ENCODE measurements at regions not wholly inside any gene's neighbourhood (a gene's known extent, or its start where the extent isn't known, plus 50 kb on each side); places are given as distances from the start of the nearest gene placed in this dataset.

- no peak for TF ChIP-seq CTCF (IDR thresholded peaks at IDR 0.05; ENCODE audit: extremely low read depth, missing control alignments)
- no peak for DNase-seq (ENCODE audit: low spot score)
Measured at GRCh38 chr16:72285728-72286127, 113.8 kb upstream of the PMFBP1 start.

GRCh38 chr16:72285324-72285723, 113.4 kb upstream of the PMFBP1 start:
- no peak for DNase-seq (ENCODE audit: low spot score)
- TF ChIP-seq CTCF (IDR thresholded peaks at IDR 0.05; ENCODE audit: extremely low read depth, missing control alignments), result no peak

GRCh38 chr16:72284042-72284789, 112.3 kb upstream of the PMFBP1 start:
- no peak for TF ChIP-seq CTCF (IDR thresholded peaks at IDR 0.05; ENCODE audit: extremely low read depth, missing control alignments)
- DNase-seq (ENCODE audit: low spot score), result no peak

GRCh38 chr16:72282362-72282761, 110.4 kb upstream of the PMFBP1 start:
- no peak for TF ChIP-seq CTCF (IDR thresholded peaks at IDR 0.05; ENCODE audit: extremely low read depth, missing control alignments)
- DNase-seq (ENCODE audit: low spot score), result no peak

GRCh38 chr16:72278301-72278700, 106.3 kb upstream of the PMFBP1 start:
- no peak for DNase-seq (ENCODE audit: low spot score)
- TF ChIP-seq CTCF (IDR thresholded peaks at IDR 0.05; ENCODE audit: extremely low read depth, missing control alignments), result no peak

- DNase-seq (ENCODE audit: low spot score), result no peak
- TF ChIP-seq CTCF (IDR thresholded peaks at IDR 0.05; ENCODE audit: extremely low read depth, missing control alignments), result no peak
Measured at GRCh38 chr16:72277749-72278148, 105.8 kb upstream of the PMFBP1 start.

GRCh38 chr16:72271699-72272240, 99.8 kb upstream of the PMFBP1 start:
- no peak for TF ChIP-seq CTCF (IDR thresholded peaks at IDR 0.05; ENCODE audit: extremely low read depth, missing control alignments)
- DNase-seq (ENCODE audit: low spot score), result no peak

Measured in GM20000 (cell line).